GM18519 (cell line): ENCODE measurements at regions not wholly inside any gene's neighbourhood (a gene's known extent, or its start where the extent isn't known, plus 50 kb on each side); places are given as distances from the start of the nearest gene placed in this dataset.
"Not testable (repeated sequence)": the region's sequence is repeated elsewhere in the genome, so short reads cannot be mapped to it uniquely, and the experiment has no call there.

Experiments
- ATAC-seq: cut with Tn5 transposase; IDR thresholded peaks from one replicate; pipeline ENCODE4 v1.9.1; 2021; ENCODE audit warnings: mild to moderate bottlenecking, moderate library complexity; ENCODE audit not compliant: unreplicated experiment, low FRiP score

DNA sequence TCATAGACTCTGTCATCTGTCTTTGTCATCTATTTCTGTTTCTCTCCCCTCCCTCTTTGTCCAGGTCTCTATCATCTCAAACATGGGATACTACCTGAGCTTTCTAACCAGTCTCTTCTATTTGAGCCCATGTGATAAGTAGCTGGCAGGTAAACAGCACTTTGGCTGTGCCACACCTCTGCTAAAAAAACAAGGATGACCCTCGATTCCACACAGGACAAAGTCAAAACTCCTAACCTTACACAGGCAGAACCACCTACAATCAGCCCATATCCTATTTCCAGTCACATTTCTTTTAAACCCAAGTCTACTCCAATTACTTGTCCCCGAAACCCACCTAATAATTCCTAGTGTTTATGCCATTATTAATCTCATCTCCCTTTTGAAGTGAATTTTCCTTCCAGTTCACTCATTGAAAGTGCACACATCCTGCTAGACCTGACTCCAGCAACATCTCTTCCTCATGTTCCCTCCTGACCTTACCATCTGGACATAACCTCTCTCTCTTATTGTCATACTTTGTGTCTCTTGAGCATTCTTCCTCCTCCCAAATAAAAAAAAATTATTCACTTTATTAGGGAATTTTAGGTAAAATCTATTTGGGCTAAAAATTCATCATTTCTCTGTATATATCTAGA lies 256.1 kb upstream of the ONECUT1 start:
- ATAC-seq: no peak

DNA sequence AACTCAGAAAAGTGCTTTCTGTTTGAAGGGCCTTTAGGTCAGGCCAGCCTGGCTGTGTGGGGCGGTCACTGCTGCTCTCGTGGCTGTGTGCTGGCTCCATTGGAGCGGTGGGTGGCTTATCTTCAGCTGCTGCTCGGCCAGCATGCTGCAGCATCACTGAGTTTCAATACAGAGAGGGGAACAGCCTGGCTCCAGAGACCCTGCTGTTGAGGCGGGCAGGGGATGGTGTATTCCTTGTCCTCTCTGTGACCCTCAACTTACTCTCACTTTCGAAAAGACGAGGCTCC lies 248.5 kb upstream of the ONECUT1 start:
- ATAC-seq: no peak

DNA sequence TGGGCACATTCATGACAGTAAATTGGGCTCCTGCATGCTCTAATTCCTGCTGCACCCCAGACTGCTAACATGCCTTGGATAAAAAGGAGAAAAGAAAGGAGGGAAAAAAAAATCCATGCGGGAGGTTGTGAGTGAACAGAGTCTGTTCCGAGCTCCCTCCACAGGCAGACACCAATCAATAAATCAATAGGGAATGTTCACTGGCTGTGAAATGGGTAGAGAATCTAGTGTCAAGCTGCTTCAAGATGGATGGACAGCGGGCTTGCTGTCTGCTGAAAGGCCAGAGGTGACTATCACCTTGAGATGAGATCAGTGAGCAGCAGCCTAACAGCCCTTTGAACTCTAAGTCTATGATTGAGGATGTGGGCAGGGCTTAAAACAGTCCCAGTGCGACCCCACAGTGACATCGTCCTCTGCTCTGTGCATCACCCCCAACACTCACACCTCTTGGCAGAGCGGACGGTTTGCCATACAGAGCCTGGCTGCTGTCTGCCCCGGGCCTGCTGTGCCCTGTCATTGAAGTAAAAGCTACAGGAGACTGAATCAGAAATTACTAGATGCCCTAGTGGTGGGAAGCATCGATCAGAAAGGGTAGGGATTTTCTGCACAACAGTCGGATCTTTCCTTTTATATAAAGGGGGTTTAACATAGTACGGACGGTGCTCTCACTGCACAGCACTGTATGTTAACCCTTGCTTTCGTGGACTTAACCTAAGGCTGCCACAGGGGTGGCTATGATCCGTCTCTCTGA lies 247.9 kb upstream of the ONECUT1 start:
- ATAC-seq: no peak

- no peak for ATAC-seq
Observed at GRCh38 chr15:53036641-53037040, 246.5 kb upstream of the ONECUT1 start.

GRCh38 chr15:53034767-53035245 lies 244.7 kb upstream of the ONECUT1 start:
- no peak for ATAC-seq

DNA sequence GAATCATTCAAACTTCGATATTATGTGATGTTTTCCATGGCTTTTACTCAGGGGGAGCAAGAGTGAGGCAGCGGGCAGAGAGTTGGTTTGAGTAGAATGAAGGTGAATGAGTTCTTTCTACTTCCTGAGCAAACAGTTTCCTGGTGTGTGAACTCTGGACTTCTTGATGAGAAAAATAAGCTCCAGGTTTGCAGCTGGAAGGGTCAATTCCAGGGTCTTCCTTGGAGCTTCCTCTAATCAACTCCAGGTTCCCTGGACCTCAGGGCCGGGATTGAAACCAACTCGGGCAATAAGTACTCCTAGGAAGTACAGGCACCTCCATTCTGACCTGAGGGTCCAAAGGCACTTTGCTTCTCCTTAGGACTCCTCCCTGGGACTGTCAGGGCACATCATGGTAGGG lies 243.6 kb upstream of the ONECUT1 start:
- ATAC-seq: no peak

GRCh38 chr15:53031469-53031868 lies 241.3 kb upstream of the ONECUT1 start:
- no peak for ATAC-seq

DNA sequence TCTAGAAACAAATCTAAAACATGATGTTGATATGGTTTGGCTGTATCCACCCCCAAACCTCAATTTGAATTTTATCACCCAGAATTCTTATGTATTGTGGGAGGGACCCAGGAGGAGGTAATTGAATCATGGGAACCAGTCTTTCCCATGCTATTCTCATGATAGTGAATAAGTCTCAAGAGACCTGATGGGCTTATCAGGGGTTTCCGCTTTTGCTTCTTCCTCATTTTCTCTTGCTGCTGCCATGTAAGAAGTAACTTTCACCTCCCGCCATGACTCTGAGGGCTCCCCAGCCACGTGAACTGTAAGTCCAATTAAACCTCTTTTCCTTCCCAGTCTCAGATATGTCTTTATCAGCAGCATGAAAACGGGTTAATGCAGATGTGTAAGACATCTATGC lies 232.7 kb upstream of the ONECUT1 start:
- ATAC-seq: no peak

- no peak for ATAC-seq
Observed at GRCh38 chr15:53013329-53013728, 223.2 kb upstream of the ONECUT1 start.

- ATAC-seq: not testable (repeated sequence)
Observed at GRCh38 chr15:53011779-53012178, 221.6 kb upstream of the ONECUT1 start.

DNA sequence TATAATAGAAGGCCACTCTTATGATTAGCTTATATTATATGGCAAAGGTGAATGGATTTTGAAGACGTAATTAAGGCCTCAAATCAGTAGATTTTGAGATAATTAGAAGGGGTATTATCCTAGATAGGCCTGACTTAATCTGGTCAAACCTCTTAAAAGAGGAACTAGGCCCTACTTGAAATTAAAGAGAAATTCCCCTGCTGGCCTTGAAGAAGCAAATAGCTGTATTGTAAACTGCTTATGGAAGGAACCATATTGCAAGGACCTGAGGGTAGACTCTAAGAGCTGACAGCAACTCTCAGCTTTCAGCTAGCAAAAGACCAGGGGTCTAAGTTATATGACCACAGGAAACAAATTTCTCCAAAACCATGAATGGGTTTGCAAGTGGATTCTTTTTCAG lies 219.0 kb upstream of the ONECUT1 start:
- ATAC-seq: no peak

GRCh38 chr15:53000409-53000808 lies 210.3 kb upstream of the ONECUT1 start:
- ATAC-seq: no peak

DNA sequence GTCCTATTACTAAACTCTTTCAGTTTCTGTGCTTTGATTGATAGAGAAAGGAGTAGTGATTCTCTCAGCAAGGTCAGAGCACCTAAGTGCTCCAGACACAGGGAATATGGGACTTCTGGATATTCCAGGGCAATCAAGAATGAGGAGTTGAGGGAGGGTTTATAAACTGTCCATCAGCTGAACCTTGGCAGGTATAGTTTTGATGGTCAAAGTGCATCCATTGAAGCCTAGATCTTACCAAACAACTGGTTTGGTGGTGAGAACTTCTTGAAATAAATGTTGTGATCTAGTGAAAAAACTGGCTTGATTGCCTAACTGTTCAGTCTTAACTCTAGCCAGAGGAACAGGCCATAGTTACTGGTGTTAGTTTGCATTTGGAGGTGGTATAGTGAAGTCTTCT lies 207.0 kb upstream of the ONECUT1 start:
- ATAC-seq: no peak

DNA sequence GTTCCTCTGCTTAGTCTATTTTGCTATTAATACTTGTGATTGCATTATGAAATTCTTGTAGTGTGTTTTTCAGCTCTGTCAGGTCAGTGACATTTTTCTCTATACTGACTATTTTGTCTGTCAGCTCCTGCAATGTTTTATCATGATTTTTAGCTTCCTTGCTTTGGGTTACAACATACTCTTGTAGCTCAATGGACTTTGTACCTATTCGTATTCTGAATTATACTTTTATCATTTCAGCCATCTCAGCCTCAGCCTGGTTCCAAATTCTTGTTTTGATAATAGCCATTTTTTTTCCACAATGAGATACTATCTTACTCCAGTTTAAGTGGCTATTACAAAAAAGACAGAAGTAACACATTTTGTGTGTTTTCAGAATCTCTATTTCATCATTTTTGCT lies 204.2 kb upstream of the ONECUT1 start:
- ATAC-seq: no peak

DNA sequence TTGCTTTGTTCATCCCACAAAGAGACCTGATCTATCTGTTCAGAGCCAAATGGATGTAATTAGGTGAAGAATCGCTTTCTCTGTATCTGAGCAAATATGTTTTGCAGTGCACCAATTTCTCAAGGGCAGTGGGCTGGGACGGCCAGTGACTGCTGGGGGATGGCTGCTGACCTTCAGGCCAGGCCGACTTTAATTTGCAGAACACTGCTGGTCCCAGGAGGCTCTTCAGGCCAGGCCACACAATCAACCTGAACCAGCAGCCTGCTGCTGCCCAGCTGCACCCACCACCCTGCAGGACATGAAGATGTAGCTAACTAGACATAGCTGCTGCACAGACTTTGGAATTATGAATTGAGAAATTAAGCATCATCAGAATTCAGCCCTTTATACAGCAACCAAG lies 194.4 kb upstream of the ONECUT1 start:
- no peak for ATAC-seq

GRCh38 chr15:52980446-52980845 lies 190.3 kb upstream of the ONECUT1 start:
- no peak for ATAC-seq

- ATAC-seq: no peak
Observed at GRCh38 chr15:52976516-52977075, 186.5 kb upstream of the ONECUT1 start.

DNA sequence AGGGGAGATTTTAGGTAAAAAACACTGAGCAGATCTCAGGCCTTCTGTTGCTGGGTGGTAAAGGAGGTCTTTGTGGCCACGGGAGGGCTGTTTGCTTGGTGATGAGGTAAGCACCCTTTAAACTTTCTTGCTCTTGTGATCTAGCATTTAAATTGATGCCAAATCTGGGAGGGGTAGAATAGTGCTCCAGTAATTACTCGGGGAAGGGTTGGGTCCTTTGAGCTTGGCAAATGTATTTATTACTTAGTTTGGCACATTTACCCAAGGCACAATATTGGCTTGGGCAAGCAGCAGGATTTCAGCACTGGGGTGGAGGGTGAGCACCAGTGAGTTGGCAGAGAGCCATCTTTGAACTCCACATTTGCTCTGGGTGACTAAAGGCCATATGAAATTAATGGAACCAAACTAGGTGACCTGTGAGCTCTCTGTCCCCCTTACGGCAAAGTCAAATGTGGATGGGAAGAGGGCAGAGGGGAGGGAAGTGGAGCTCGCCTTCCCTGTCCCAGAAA lies 185.9 kb upstream of the ONECUT1 start:
- ATAC-seq: no peak

- no peak for ATAC-seq
Observed at GRCh38 chr15:52963865-52964264, 173.7 kb upstream of the ONECUT1 start.

GRCh38 chr15:52960283-52960682 lies 170.1 kb upstream of the ONECUT1 start:
- no peak for ATAC-seq

GRCh38 chr15:52943746-52944145 lies 153.6 kb upstream of the ONECUT1 start:
- no peak for ATAC-seq

DNA sequence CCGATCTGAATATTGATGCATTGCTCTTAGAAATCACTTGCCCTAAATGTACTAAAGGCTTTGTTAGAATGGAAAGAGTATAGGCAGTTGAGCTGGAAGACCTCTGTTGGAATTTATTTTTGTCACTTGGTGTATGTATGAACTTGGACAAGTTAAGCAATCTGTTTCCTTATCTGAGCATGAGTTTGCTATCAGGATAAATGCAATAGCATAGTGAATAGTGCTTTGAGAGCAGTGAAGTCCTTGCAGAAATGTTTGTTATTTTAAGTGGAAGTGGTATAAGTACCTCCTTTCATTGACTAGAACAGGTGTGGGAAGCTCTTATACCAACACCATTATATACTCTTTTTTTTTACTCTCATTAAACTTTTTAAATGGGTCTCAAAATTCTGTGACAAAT lies 146.4 kb upstream of the ONECUT1 start:
- no peak for ATAC-seq
